GM12878 (cell line): ENCODE measurements at regions not wholly inside any gene's neighbourhood (a gene's known extent, or its start where the extent isn't known, plus 50 kb on each side); places are given as distances from the start of the nearest gene placed in this dataset.

Source experiments
- ATAC-seq: fragments of 200-7000 bp; cut with Tn5 transposase; 3 replicates; pipeline ENCODE4 v1.9.1; 2020; ENCODE audit warnings: mild to moderate bottlenecking, moderate library complexity
- BruUV-seq: library from RNA; stranded (reverse); fragments of 400-500 nt; replicated peaks from 2 replicates; lab custom pipeline; 2021; lab: Mats Ljungman, UMichigan
- CTCF ChIA-PET: fragments of 300-600 bp; sonication (Branson Sonifier 250); formaldehyde crosslinking; extraction: SDS; loops from one replicate; lab custom pipeline; 2021; ENCODE audit warnings: inconsistent platforms; lab: Yijun Ruan, JAX
- POLR2A ChIA-PET: fragments of 350-600 bp; formaldehyde crosslinking; extraction: SDS; loops from one replicate; lab custom pipeline; 2021; ENCODE audit warnings: inconsistent platforms; lab: Charles Lee
- RAD21 ChIA-PET: fragments of 300-600 bp; sonication (Branson Sonifier 250); formaldehyde crosslinking; loops from one replicate; lab custom pipeline; 2023; ENCODE audit warnings: antibody characterized with exemption; ENCODE audit not compliant: unreplicated experiment; lab: Charles Lee
- SMC1A ChIA-PET: fragments of 300-600 bp; sonication (Branson Sonifier 250); formaldehyde crosslinking; loops from one replicate; lab custom pipeline; 2023; ENCODE audit not compliant: unreplicated experiment, uncharacterized antibody; lab: Charles Lee
- DNase-seq: peaks from one replicate; pipeline ENCODE4 v3.0.0-alpha.2; 2011; ENCODE audit warnings: low read depth, low spot score
- FAIRE-seq: peaks from 3 replicates; lab custom pipeline; 2011; peaks lifted over from hg19 to GRCh38; lab: Jason Lieb, UNC
- H2AFZ ChIP-seq: 2 replicates; pipeline ENCODE4 v1.6.0; 2011; ENCODE audit warnings: low read depth, low read length, control low read depth; ENCODE audit not compliant: control insufficient read depth
- H3K27ac ChIP-seq: 2 replicates; pipeline ENCODE4 v1.5.1; 2011; ENCODE audit warnings: control low read depth; ENCODE audit not compliant: control insufficient read depth, insufficient read depth
- H3K27me3 ChIP-seq, 2 experiments: replicated peaks in 1 of 2; 2 replicates each; pipeline versions ENCODE4 v1.6.0 to v1.6.1; 2011; ENCODE audit warnings: low read length in 1 of 2; ENCODE audit not compliant: control insufficient read depth in 2 of 2, insufficient read depth in 2 of 2
- H3K36me3 ChIP-seq, 2 experiments: 2 replicates each; pipeline ENCODE4 v1.5.1; 2011; ENCODE audit warnings: low read length in 1 of 2; ENCODE audit not compliant: control insufficient read depth in 2 of 2, insufficient read depth in 2 of 2
- H3K4me1 ChIP-seq: 2 replicates; pipeline ENCODE4 v1.6.1; 2011; ENCODE audit warnings: mild to moderate bottlenecking, low read length, moderate library complexity, mixed read lengths; ENCODE audit not compliant: control insufficient read depth, insufficient read depth
- H3K4me2 ChIP-seq: 2 replicates; pipeline ENCODE4 v1.6.0; 2011; ENCODE audit warnings: control low read depth; ENCODE audit not compliant: control insufficient read depth, insufficient read depth
- H3K4me3 ChIP-seq: fragments of 200-600 bp; sonication (generic); 2 replicates; pipeline ENCODE4 v1.5.1; 2016
- H3K79me2 ChIP-seq: 2 replicates; pipeline ENCODE4 v1.6.0; 2011; ENCODE audit warnings: low read length; ENCODE audit not compliant: control insufficient read depth, insufficient read depth
- H3K9ac ChIP-seq: 2 replicates; pipeline ENCODE4 v1.8.0; 2011; ENCODE audit warnings: low read length, control low read depth, mixed read lengths; ENCODE audit not compliant: control insufficient read depth, insufficient read depth
- H3K9me3 ChIP-seq: replicated peaks from 3 replicates; pipeline ENCODE4 v1.5.1; 2011; ENCODE audit warnings: mild to moderate bottlenecking, low read length; ENCODE audit not compliant: control insufficient read depth, insufficient read depth
- H4K20me1 ChIP-seq: 2 replicates; pipeline ENCODE4 v1.6.0; 2011; ENCODE audit not compliant: control insufficient read depth, insufficient read depth
- BCL11A ChIP-seq: IDR thresholded peaks from 2 replicates; pipeline ENCODE4 v1.6.1; 2011; ENCODE audit warnings: low read depth, low read length
- CBX3 ChIP-seq: fragments of 200-600 bp; sonication (generic); IDR thresholded peaks from 2 replicates; pipeline ENCODE4 v1.6.1; 2016; ENCODE audit warnings: low read depth, borderline replicate concordance
- KDM1A ChIP-seq: fragments of 200-600 bp; sonication (generic); IDR thresholded peaks from 2 replicates; pipeline ENCODE4 v1.6.1; 2016; ENCODE audit warnings: borderline replicate concordance
- LARP7 ChIP-seq: fragments of 450-650 bp; IDR thresholded peaks from 2 replicates; pipeline ENCODE4 v1.6.1; 2017; ENCODE audit warnings: mild to moderate bottlenecking
- NR2C2 ChIP-seq: IDR thresholded peaks from 2 replicates; pipeline ENCODE4 v1.6.1; 2011; ENCODE audit warnings: borderline replicate concordance, low read depth; ENCODE audit not compliant: control insufficient read depth, insufficient read length
- POLR2AphosphoS5 ChIP-seq: IDR thresholded peaks from 2 replicates; pipeline ENCODE4 v1.6.1; 2011; ENCODE audit warnings: mild to moderate bottlenecking, low read length, inconsistent platforms
- SUPT20H ChIP-seq: IDR thresholded peaks from 2 replicates; pipeline ENCODE4 v1.6.1; 2011; ENCODE audit warnings: low read depth, mild to moderate bottlenecking, low read length, moderate library complexity, borderline replicate concordance; ENCODE audit not compliant: control insufficient read depth
- YY1 ChIP-seq: IDR thresholded peaks from 2 replicates; pipeline ENCODE4 v1.6.1; 2011; ENCODE audit warnings: low read depth, mild to moderate bottlenecking, low read length
- ZNF24 ChIP-seq: fragments of 450-650 bp; IDR thresholded peaks from 2 replicates; pipeline ENCODE4 v1.6.1; 2017; ENCODE audit warnings: antibody characterized with exemption, mild to moderate bottlenecking
- WGBS: methylation state at CpG from one replicate; pipeline ENCODE4 v1.1.6; 2016; ENCODE audit warnings: low lambda C conversion rate; ENCODE audit not compliant: insufficient replicate concordance, insufficient coverage; ENCODE audit errors: missing lambda C conversion rate; 5-methylcytosine and 5-hydroxymethylcytosine counted together
- in situ Hi-C: fragments of 300-500 bp; cut with MboI; formaldehyde crosslinking; loops from 9 replicates; pipeline ENCODE4 v1.14.3; 2018; ENCODE audit warnings: mixed read lengths
- intact Hi-C: fragments of 100-400 bp; cut with micrococcal nuclease; formaldehyde crosslinking; loops from one replicate; pipeline ENCODE4 v1.14.2; 2022; ENCODE audit not compliant: unreplicated experiment
- TF ChIP-seq, protein P1 (sequence below): fragments of 450-650 bp; IDR thresholded peaks from 2 replicates; pipeline ENCODE4 v1.6.1; 2016; ENCODE audit warnings: mild to moderate bottlenecking

DNA sequence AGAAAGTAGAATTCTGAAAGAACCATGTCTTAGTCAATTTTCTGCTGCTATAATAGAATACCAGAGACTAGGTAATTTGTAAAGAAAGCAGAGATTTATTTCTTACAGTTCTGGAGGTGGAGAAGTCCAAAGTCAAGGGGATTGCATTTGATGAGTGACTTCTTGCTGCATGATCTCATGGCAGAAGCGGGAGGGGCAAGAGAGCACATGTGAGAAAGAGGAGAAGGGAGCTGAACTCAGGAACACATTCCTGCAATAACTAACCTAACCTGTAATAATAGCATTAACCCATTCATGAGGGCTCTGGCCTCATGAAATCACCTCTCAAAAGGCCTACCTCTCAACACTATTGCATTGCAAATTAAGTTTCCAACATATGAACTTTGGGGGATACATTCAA is 797.5 kb upstream of the POU3F3 start:
- in situ Hi-C loops, result no loop called here
- no peak for ATAC-seq

GRCh38 chr2:104068665-104069064 is 785.2 kb upstream of the POU3F3 start:
- 5% methylated on average over 2 of the region's 2 CpGs for WGBS
- Histone ChIP-seq H2AFZ (no peak overlapping the region), H4K20me1 (no peaks in the 10 kb centered on the region), H3K36me3 (no peaks in the 10 kb centered on the region), H3K79me2 (no peaks in the 10 kb centered on the region), H3K27me3 (no peaks in the 10 kb centered on the region), H3K4me2 (no peak overlapping the region), H3K4me3 (no peak overlapping the region), H3K9me3 (no peaks in the 10 kb centered on the region), H3K4me1 (no peaks in the 10 kb centered on the region), H3K9ac (no peak overlapping the region), H3K27ac (no peak overlapping the region)
- FAIRE-seq (no peak), ATAC-seq (no peak), DNase-seq (no peak)
- in situ Hi-C loops, result no loop called here
- POLR2A ChIA-PET, result no interaction called here
- CTCF ChIA-PET, result no interaction called here
- RAD21 ChIA-PET, result no interaction called here
- TF ChIP-seq CBX3 (no peak), BCL11A (no peak), NR2C2 (no peak), YY1 (no peak), LARP7 (no peak)
- no TSS peak for BruUV-seq
- intact Hi-C loops, result no loop called here
- SMC1A ChIA-PET, result no interaction called here

More for the DNA sequence above, 797.5 kb upstream of the POU3F3 start:
- intact Hi-C loops, result no loop called here
- Histone ChIP-seq H3K4me2 (no peak overlapping the region), H3K4me3 (no peak overlapping the region), H2AFZ (no peak overlapping the region), H3K27me3 (no peaks in the 10 kb centered on the region), H3K27ac (no peak overlapping the region), H3K9me3 (no peaks in the 10 kb centered on the region), H3K36me3 (no peaks in the 10 kb centered on the region), H3K9ac (no peak overlapping the region), H3K79me2 (no peaks in the 10 kb centered on the region), H3K4me1 (no peaks in the 10 kb centered on the region), H4K20me1 (no peaks in the 10 kb centered on the region)
- 30% methylated on average over 1 of the region's 1 CpG for WGBS
- FAIRE-seq, result no peak
- ChIA-PET CTCF (interaction anchor here (0.6 to 0.8 kb wide), 2 partner anchors 35 to 36 kb away, joined by 3 read pairs; no protein-coding TSS in a partner anchor), POLR2A (no interaction called here), SMC1A (no interaction called here), RAD21 (no interaction called here)
- no peak for TF ChIP-seq KDM1A
- no peak for TF ChIP-seq SUPT20H
- TF ChIP-seq ZNF24, result no peak
- TF ChIP-seq, protein P1, sequence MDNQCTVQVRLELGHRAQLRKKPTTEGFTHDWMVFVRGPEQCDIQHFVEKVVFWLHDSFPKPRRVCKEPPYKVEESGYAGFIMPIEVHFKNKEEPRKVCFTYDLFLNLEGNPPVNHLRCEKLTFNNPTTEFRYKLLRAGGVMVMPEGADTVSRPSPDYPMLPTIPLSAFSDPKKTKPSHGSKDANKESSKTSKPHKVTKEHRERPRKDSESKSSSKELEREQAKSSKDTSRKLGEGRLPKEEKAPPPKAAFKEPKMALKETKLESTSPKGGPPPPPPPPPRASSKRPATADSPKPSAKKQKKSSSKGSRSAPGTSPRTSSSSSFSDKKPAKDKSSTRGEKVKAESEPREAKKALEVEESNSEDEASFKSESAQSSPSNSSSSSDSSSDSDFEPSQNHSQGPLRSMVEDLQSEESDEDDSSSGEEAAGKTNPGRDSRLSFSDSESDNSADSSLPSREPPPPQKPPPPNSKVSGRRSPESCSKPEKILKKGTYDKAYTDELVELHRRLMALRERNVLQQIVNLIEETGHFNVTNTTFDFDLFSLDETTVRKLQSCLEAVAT, result no peak
- TF ChIP-seq POLR2AphosphoS5, result no peak
- BruUV-seq, result no TSS peak
- no peak for DNase-seq
